SK-N-MC (cell line): ENCODE measurements at regions not wholly inside any gene's neighbourhood (a gene's known extent, or its start where the extent isn't known, plus 50 kb on each side); places are given as distances from the start of the nearest gene placed in this dataset.

Experiments used
- EZH2 ChIP-seq: fragments of 200-600 bp; sonication (generic); IDR thresholded peaks from one replicate; pipeline ENCODE4 v1.6.1; 2017; ENCODE audit warnings: antibody characterized with exemption
- FOXP2 ChIP-seq: optimal IDR thresholded peaks from 2 replicates; pipeline ENCODE3; 2011; ENCODE audit warnings: mild to moderate bottlenecking, moderate library complexity; ENCODE audit not compliant: insufficient read depth; ENCODE audit errors: extremely low read length, control extremely low read depth
- POLR2AphosphoS5 ChIP-seq: IDR thresholded peaks from 2 replicates; pipeline ENCODE4 v1.6.1; 2012; ENCODE audit warnings: mild to moderate bottlenecking, low read depth, low read length, borderline replicate concordance

DNA sequence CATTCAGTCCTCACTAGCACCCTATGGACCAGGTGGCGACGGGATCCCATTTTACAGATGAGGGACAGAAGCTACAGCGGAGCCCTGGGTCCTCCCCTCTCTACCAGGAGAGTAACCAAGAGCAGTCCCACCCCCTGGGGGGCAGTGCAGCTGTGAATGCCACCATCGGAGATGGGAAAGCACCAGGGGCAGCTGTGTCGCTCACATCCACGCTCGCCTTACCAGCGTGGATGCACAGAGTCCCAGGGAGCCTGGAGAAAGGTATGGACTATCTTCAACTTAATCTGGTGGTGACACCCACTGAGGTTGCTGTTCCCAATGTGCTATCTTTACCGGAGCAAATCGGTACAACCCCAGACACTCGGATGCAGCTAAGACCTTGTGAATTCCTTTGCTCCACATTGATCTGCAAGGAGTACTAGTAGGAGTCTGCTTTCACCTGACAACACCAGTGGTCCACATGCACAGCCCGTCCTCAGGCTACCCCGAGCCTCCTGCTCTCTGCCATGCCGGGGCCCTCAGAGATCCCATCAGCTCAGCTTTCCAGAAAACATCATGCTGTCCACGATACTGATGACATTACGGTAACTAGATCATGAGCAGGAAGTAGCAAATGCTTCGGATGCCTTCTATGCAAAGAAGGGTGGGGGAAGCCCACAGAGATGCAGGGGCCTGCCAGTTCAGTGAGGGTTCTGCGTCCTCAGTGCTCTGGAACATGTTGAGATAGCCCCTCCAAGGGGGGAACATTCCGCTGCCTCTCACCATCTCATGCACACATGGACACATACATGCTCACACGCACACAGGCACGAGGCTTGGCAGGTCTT, 126.0 kb downstream of the CTTN start:
- no peak for TF ChIP-seq POLR2AphosphoS5
- no peak for TF ChIP-seq EZH2
- TF ChIP-seq FOXP2: no peak
